ENCODE measurements at regions not wholly inside any gene's neighbourhood (a gene's known extent, or its start where the extent isn't known, plus 50 kb on each side); places are given as distances from the start of the nearest gene placed in this dataset.
"Not testable (repeated sequence)": the region's sequence is repeated elsewhere in the genome, so short reads cannot be mapped to it uniquely, and the experiment has no call there.

- no peak for DNase-seq
These were observed 107.9 kb upstream of the FAM174B start for GRCh38 chr15:92763459-92763858.

DNA sequence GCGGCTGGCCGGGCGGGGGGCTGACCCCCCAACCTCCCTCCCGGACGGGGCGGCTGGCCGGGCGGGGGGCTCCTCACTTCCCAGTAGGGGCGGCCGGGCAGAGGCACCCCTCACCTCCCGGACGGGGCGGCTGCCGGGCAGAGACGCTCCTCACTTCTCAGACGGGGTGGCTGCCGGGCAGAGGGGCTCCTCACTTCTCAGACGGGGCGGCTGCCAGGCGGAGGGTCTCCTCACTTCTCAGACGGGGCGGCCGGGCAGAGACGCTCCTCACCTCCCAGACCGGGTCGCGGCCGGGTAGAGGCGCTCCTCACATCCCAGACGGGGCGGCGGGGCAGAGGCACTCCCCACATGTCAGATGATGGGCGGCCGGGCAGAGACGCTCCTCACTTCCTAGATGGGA lies 112.6 kb upstream of the FAM174B start:
- DNase-seq: not testable (repeated sequence)

GRCh38 chr15:92770641-92771040 lies 115.1 kb upstream of the FAM174B start:
- no peak for DNase-seq

DNA sequence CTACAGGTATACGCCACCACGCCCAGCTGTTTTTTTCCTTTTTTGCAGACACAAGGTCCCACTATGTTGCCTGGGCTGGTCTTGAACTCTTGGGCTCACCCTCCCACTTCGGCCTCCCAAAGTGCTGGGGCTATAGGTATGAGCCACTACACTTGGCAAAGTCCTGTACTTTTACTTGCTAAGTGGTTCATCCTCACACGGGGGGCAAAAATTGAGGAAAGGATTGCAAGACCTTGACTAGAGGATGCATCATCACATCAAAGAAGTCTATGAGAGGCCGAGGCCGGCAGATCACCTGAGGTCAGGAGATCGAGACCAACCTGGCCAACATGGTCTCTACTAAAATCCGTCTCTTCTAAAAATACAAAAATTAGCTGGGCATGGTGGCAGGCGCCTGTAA lies 116.5 kb upstream of the FAM174B start:
- DNase-seq: no peak

DNA sequence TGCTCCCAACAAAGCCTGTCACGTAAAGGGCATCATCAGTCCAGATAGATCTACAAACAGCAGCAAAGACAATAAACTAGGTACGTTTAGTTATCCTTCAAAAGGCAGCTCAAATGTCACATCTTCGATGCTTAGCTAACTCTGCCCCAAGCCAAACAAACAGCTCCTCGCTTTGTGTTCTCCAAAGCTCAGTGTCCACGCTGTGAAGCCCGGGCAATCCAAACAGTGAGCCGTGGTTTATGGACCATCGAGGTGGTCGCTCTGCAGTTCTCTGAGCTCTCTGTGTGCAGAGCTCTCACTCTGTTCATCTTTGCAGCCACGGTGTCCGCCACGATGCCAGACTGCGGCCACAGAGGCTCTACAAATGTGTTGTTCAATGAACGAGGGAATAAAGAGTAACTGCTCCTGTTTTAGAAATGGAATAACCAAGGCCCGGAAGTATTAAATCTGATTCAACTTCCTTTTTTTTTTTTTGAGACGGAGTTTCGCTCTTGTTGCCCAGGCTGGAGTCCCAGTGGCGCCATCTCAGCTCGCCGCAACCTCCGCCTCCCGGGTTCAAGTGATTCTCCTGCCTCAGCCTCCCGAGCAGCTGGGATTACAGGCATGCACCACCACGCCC lies 117.2 kb upstream of the FAM174B start:
- no peak for DNase-seq

DNA sequence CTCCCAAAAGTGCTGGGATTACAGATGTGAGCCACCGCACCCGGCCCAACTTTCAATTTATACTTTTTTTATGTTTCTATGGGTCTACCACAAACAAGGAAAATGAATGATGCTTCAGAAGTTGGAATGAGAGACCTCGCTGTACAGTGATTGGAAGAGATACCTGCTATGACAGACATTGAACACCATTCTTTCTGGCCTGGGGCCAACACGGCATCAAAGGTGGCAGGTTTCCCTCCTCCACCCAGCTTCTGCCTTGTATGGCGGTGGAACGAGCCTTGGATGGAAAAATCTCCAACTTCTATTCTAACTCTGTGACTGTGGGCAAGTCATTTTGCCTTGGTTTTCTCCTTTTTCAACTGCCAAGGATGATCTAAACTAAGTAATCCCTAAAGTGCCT lies 117.8 kb upstream of the FAM174B start:
- no peak for DNase-seq

DNA sequence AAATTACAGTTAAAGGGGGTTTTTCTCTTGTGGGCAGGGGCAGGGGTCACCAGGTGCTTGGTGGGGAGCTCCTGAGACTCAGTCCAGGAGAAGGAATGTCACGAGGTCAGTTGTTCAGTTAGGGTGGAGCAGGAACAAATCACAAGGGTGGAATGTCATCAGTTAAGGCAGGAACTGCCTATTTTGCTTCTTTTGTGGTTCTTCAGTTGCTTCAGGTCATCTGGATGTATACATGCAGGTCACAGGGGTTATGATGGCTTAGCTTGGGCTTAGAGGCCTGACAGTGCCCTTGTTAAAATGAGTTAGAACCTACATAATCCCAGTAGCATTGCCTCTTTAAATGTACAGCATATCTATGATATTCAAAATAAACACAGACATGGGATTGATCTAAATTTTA lies 120.2 kb upstream of the CHD2 start:
- DNase-seq: no peak

GRCh38 chr15:92780843-92781242 lies 119.3 kb upstream of the CHD2 start:
- peak; percentile 93 for DNase-seq

DNA sequence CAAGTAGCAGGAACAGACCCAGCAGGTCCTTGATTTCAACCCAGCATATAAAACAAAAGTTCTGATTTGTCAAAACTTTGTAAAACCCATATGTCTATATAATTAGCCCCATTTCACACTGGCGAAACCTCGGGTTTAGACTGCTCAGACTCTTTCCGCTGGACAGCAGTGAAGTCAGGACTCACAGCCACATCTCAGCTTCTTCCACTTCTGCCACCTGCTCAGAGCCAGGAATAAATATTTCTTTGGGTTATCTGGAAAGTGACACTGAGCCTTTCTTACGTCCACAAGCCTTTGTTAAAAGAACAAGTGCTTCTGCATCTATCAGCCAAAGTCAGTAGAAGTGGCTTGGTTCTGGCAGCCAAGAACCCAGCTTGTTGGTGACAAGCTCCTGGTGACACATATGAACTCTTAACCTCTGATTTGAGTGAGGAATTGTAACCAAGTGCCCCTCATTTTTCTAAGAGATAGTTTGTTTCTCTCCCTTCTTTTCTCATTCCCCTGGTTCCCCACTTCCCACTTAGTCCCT lies 118.1 kb upstream of the CHD2 start:
- no peak for DNase-seq

- no peak for DNase-seq
These were observed 113.0 kb upstream of the CHD2 start for GRCh38 chr15:92787116-92787515.

- no peak for DNase-seq
These were observed 111.9 kb upstream of the CHD2 start for GRCh38 chr15:92788196-92788595.

GRCh38 chr15:92788793-92789192 lies 111.3 kb upstream of the CHD2 start:
- DNase-seq: not testable (repeated sequence)

DNA sequence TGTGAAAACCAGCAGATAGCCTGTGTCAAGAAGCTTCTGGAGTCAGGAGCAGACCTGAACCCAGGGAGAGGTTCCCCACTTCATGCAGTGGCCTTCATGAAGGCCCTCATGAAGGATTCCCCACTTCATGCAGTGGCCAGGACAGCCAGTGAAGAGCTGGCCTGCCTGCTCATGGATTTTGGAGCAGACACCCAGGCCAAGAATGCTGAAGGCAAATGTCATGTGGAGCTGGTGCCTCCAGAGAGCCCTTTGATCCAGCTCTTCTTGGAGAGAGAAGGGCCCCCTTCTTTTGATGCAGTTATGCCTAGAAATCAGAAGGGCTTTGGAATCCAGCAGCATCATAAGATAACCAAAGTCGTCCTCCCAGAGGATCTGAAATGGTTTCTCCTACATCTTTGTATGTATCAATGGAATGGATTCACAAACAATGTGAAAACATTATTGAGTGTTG lies 103.9 kb upstream of the CHD2 start:
- no peak for DNase-seq

DNA sequence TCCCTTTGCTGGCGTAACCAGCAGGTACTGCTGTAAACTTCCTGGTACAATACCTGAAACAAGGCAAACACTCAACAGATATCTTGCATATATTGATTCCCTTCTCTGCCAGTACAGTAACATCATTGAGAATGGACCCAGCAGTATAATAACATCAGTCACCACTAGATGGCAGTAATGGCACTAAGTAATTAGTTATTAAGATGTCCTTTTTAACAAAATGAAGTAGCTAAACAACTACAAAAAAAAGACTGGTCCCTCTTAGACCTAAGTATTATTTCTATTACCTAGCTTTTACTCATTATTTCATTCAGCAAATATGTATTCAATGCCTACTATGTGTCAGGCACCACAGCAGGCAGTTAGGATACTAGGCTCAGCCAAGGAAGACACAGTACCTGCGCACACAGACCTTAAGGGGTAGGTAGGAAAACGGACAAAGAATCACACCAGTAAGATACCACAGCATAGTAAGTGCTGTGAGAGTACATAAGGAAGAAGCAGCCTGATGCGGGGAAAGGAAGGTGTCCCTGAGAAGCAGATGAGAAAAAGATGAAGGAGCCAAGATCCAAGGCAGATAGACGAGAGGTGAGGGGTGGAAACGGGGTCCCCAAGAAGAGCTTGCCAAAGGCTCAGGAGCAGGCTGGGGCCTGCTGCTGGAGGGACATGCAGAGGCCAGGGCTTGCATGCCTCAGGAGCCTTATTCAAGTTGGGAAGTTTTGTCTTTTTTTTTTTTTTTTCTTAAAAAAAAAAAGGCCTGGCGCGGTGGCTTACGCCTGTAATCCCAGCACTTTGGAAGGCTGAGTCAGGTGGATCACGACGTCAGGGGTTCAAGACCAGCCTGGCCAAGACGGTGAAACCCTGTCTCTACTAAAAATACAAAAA lies 102.7 kb upstream of the CHD2 start:
- DNase-seq: peak; percentile 79

DNA sequence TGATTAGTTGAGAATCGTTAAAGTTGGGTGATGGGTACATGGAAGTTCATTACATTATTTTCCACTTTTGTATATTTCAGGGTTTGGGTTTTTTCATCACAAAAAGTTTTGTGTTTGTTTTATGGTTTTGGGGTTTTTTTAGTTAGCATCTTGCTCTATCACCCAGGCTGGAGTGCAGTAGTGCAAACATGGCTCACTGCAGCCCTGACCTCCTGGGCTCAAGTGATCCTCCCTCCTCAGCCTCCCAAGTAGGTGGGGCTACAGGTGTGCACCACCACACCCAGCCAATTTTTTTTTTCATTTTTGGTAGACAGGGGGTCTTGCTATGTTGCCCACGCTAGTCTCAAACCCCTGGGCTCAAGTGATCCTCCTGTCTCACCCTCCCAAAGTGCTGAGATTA lies 100.1 kb upstream of the CHD2 start:
- no peak for DNase-seq

GRCh38 chr15:92800416-92801055 lies 99.6 kb upstream of the CHD2 start:
- not testable (repeated sequence) for DNase-seq

DNA sequence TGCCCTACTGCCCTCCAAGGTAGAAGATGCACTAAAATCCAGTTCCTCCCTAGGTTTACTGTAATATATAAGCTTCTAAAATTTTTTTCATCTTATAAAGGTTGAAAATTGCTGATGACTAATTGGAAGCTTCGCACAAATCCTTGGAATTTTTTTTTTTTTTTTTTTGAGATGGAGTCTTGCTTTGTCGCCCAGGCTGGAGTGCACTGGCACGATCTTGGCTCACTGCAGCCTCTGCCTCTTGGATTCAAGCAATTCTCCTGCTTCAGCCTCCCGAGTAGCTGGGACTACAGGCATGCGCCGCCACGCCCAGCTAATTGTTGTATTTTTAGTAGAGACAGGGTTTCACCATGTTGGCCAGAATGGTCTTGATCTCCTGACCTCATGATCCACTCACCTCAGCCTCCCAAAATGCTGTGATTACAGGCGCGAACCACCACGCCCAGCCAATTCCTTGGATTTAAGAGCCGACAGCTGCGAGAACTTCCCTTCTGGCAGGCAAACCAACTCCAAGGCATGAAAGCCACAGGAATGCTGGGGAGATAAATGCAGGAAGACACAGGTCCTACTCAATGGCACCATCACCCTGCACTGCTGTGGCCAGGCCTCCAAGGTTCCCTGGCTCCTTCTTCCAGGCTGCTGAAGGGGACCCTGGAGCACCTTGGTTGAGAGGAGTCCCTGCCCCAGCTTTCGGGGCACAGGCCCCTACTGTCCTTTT lies 98.9 kb upstream of the CHD2 start:
- not testable (repeated sequence) for DNase-seq

DNA sequence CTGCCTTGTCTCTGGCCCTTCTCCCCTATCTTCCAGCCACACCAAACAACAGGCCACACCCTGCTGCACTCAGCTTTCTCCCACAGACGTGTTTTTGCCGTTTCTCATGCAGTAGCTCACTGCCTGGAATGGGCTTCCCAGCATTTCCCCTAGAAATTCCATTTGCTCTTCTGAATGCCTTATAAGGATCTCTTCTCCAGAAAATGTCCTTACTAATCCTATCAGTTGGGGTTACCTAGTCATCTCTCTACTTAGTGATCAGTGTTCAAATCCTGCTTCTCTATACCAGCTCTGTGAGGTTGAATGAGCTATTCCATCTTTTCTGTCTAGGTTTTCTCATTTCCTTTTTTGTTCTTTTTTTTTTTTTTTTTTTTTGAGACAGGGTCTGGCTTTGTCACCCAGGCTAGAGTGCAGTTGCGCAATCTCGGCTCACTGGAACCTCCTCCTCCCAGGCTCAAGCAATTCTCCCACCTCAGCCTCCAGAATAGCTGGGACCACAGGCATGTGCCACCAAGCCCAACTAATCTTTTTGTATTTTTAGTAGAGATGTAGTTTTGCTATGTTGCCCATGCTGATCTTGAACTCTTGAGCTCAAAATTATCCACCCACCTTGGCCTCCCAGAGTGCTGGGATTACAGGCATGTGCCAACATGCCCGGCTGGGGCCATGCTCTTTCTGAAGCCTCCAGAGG lies 98.2 kb upstream of the CHD2 start:
- DNase-seq: no peak

- DNase-seq: no peak
These were observed 96.6 kb upstream of the CHD2 start for GRCh38 chr15:92803536-92803851.

- no peak for DNase-seq
These were observed 96.1 kb upstream of the CHD2 start for GRCh38 chr15:92803852-92804609.

DNA sequence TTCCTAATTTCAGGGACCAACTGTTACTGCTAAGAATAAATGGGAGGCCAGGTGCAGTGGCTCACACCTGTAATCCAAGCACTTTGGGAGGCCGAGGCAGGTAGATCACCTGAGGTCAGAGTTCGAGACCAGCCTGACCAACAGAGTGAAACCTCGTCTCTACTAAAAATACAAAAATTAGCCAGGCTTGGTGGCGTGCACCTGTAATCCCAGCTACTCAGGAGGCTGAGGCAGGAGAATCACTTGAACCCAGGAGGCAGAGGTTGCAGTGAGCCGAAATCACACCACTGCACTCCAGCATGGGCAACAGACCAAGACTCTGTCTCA lies 95.6 kb upstream of the CHD2 start:
- DNase-seq: not testable (repeated sequence)
